ENCODE measurements at regions not wholly inside any gene's neighbourhood (a gene's known extent, or its start where the extent isn't known, plus 50 kb on each side); places are given as distances from the start of the nearest gene placed in this dataset.

DNA sequence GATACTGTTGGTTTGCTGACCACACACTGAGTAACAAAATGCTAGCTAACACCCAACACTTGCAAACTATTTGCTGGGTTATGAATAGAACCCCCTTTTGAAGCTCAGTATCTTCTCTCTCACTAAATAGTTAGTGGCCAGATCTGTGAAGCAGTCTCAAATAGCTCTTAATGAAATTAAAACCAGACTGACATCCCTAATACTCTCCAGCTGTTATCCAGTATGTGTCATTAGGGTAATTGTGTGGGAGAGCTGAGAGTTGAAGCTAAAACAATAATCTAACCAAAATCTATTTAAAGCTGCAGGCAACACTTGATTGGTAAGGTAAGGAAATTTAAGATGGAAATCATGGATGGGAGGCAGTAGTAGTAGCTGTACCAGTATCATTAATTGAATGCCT lies 110.4 kb upstream of the RORA start:
- no peaks in the 10 kb centered on the region for H3K9me3 ChIP-seq (ENCODE audit: low read length)
- H3K36me3 ChIP-seq (ENCODE audit: insufficient read depth, low read length), result no peaks in the 10 kb centered on the region
- no peaks in the 10 kb centered on the region for H3K27me3 ChIP-seq (ENCODE audit: insufficient read depth, low read depth, low read length)
- H3K4me3 ChIP-seq (ENCODE audit: low read length), result no peak overlapping the region
- H3K4me2 ChIP-seq (ENCODE audit: low read length), result no peak overlapping the region
- no peak overlapping the region for H2AFZ ChIP-seq (ENCODE audit: low read depth, low read length)
- no peak overlapping the region for H3K27ac ChIP-seq (ENCODE audit: low read length)
- H3K9me2 ChIP-seq (ENCODE audit: insufficient read depth, low read length), result no peaks in the 10 kb centered on the region
- H3K79me2 ChIP-seq (replicated peaks; ENCODE audit: insufficient read depth, low read length), result no peaks in the 10 kb centered on the region
- no peaks in the 10 kb centered on the region for H3F3A ChIP-seq (ENCODE audit: insufficient read depth, low read length, poor library complexity, severe bottlenecking)
- H4K20me1 ChIP-seq (ENCODE audit: insufficient read depth), result no peaks in the 10 kb centered on the region
- TF ChIP-seq EP300 (conservative IDR thresholded peaks at IDR 0.05; ENCODE audit: poor library complexity, severe bottlenecking) (no peak), POLR2AphosphoS5 (IDR thresholded peaks at IDR 0.05) (no peak), SMC3 (conservative IDR thresholded peaks at IDR 0.05; ENCODE audit: poor library complexity) (no peak), RAD21 (conservative IDR thresholded peaks at IDR 0.05) (no peak), EZH2 (IDR thresholded peaks at IDR 0.05; ENCODE audit: borderline replicate concordance, insufficient read depth, low read length, poor library complexity, severe bottlenecking) (no peak), MXI1 (conservative IDR thresholded peaks at IDR 0.05; ENCODE audit: poor library complexity, severe bottlenecking) (no peak)
- TF ChIP-seq, protein P1, sequence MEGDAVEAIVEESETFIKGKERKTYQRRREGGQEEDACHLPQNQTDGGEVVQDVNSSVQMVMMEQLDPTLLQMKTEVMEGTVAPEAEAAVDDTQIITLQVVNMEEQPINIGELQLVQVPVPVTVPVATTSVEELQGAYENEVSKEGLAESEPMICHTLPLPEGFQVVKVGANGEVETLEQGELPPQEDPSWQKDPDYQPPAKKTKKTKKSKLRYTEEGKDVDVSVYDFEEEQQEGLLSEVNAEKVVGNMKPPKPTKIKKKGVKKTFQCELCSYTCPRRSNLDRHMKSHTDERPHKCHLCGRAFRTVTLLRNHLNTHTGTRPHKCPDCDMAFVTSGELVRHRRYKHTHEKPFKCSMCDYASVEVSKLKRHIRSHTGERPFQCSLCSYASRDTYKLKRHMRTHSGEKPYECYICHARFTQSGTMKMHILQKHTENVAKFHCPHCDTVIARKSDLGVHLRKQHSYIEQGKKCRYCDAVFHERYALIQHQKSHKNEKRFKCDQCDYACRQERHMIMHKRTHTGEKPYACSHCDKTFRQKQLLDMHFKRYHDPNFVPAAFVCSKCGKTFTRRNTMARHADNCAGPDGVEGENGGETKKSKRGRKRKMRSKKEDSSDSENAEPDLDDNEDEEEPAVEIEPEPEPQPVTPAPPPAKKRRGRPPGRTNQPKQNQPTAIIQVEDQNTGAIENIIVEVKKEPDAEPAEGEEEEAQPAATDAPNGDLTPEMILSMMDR (IDR thresholded peaks at IDR 0.05; ENCODE audit: poor library complexity, severe bottlenecking), result no peak
- TF ChIP-seq, protein P2, sequence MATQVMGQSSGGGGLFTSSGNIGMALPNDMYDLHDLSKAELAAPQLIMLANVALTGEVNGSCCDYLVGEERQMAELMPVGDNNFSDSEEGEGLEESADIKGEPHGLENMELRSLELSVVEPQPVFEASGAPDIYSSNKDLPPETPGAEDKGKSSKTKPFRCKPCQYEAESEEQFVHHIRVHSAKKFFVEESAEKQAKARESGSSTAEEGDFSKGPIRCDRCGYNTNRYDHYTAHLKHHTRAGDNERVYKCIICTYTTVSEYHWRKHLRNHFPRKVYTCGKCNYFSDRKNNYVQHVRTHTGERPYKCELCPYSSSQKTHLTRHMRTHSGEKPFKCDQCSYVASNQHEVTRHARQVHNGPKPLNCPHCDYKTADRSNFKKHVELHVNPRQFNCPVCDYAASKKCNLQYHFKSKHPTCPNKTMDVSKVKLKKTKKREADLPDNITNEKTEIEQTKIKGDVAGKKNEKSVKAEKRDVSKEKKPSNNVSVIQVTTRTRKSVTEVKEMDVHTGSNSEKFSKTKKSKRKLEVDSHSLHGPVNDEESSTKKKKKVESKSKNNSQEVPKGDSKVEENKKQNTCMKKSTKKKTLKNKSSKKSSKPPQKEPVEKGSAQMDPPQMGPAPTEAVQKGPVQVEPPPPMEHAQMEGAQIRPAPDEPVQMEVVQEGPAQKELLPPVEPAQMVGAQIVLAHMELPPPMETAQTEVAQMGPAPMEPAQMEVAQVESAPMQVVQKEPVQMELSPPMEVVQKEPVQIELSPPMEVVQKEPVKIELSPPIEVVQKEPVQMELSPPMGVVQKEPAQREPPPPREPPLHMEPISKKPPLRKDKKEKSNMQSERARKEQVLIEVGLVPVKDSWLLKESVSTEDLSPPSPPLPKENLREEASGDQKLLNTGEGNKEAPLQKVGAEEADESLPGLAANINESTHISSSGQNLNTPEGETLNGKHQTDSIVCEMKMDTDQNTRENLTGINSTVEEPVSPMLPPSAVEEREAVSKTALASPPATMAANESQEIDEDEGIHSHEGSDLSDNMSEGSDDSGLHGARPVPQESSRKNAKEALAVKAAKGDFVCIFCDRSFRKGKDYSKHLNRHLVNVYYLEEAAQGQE (IDR thresholded peaks at IDR 0.05; ENCODE audit: borderline replicate concordance), result no peak
- no peak overlapping the region for H3K9ac ChIP-seq (ENCODE audit: low read length)

DNA sequence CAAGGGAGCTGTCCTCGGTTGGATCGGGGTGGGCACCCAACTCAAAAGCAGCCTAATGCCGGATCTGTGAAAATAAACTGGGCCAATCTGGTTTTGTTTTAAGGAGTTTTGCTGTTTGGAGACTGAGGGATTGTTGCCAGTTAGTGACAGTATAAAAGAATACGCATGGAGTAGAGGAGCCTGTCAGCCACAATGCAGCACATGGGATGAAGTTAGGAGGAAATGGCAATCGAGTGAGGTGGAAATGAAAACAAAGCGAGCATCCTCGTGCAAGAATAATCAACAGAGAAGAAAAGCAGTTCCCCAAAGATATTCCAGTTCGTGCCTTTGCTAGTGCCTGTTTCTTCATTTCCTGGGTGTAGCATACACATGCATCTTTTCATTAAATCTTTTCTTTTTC lies 108.4 kb upstream of the RORA start:
- Histone ChIP-seq H3K9me3 (ENCODE audit: low read length) (no peaks in the 10 kb centered on the region), H3K9ac (ENCODE audit: low read length) (no peak overlapping the region), H2AFZ (ENCODE audit: low read depth, low read length) (no peak overlapping the region), H3K27me3 (ENCODE audit: insufficient read depth, low read depth, low read length) (no peaks in the 10 kb centered on the region), H3K4me2 (ENCODE audit: low read length) (no peak overlapping the region), H3K36me3 (ENCODE audit: insufficient read depth, low read length) (no peaks in the 10 kb centered on the region), H3F3A (ENCODE audit: insufficient read depth, low read length, poor library complexity, severe bottlenecking) (no peaks in the 10 kb centered on the region), H3K4me3 (ENCODE audit: low read length) (no peak overlapping the region), H3K27ac (ENCODE audit: low read length) (no peak overlapping the region), H4K20me1 (ENCODE audit: insufficient read depth) (no peaks in the 10 kb centered on the region), H3K9me2 (ENCODE audit: insufficient read depth, low read length) (no peaks in the 10 kb centered on the region), H3K79me2 (replicated peaks; ENCODE audit: insufficient read depth, low read length) (no peaks in the 10 kb centered on the region)
- TF ChIP-seq RAD21 (conservative IDR thresholded peaks at IDR 0.05), result no peak
- TF ChIP-seq EP300 (conservative IDR thresholded peaks at IDR 0.05; ENCODE audit: poor library complexity, severe bottlenecking), result no peak
- no peak for TF ChIP-seq EZH2 (IDR thresholded peaks at IDR 0.05; ENCODE audit: borderline replicate concordance, insufficient read depth, low read length, poor library complexity, severe bottlenecking)
- TF ChIP-seq MXI1 (conservative IDR thresholded peaks at IDR 0.05; ENCODE audit: poor library complexity, severe bottlenecking), result no peak
- no peak for TF ChIP-seq TAF1 (IDR thresholded peaks at IDR 0.05; ENCODE audit: low read depth)
- TF ChIP-seq POLR2AphosphoS5 (IDR thresholded peaks at IDR 0.05), result no peak
- TF ChIP-seq, protein P2 (IDR thresholded peaks at IDR 0.05; ENCODE audit: borderline replicate concordance), result no peak
- no peak for TF ChIP-seq SMC3 (conservative IDR thresholded peaks at IDR 0.05; ENCODE audit: poor library complexity)
- TF ChIP-seq, protein P1 (IDR thresholded peaks at IDR 0.05; ENCODE audit: poor library complexity, severe bottlenecking), result no peak

Measured in neural cell (in vitro differentiated cells).